MG63 (cell line): ENCODE measurements at regions not wholly inside any gene's neighbourhood (a gene's known extent, or its start where the extent isn't known, plus 50 kb on each side); places are given as distances from the start of the nearest gene placed in this dataset.

Experiments used
- DNase-seq: peaks from one replicate; pipeline ENCODE4 v3.0.0-alpha.2; 2020
- H3K27me3 ChIP-seq: fragments of 250-450 bp; sonication (Bioruptor Pico); 2 replicates; pipeline ENCODE4 v1.5.1; 2020; ENCODE audit warnings: mild to moderate bottlenecking, moderate library complexity
- H3K36me3 ChIP-seq: fragments of 250-450 bp; sonication (Bioruptor Pico); 2 replicates; pipeline ENCODE4 v1.5.1; 2020; ENCODE audit warnings: mild to moderate bottlenecking, moderate library complexity
- H3K4me3 ChIP-seq: fragments of 250-450 bp; sonication (Bioruptor Pico); 2 replicates; pipeline ENCODE4 v1.5.1; 2020; ENCODE audit warnings: mild to moderate bottlenecking, moderate library complexity
- H3K9me3 ChIP-seq: fragments of 250-450 bp; sonication (Bioruptor Pico); 2 replicates; pipeline ENCODE4 v1.5.1; 2020; ENCODE audit warnings: mild to moderate bottlenecking, moderate library complexity

DNA sequence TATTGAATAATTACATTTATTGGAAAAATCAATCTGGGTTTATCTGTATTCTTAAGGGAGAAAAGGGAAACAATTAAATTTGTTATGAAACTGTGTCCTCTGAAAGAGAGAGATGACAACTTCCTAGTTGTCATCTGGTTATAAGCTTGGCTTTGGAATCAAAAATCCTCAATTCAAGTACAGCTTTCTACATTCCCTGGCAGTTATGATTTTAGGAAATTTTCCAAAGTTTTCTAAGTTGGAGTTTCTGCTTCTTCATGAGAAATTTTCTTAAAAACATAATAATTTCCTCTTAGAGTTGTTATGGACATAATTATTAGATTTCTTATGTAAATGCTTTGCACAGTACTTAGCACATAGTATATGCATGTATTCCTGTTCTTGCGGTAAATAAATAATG, 625.6 kb upstream of the SLC39A10 start:
- no peak for DNase-seq
- H3K4me3 ChIP-seq, result no peak overlapping the region
- no peaks in the 10 kb centered on the region for H3K9me3 ChIP-seq
- H3K36me3 ChIP-seq, result no peaks in the 10 kb centered on the region
- H3K27me3 ChIP-seq, result no peaks in the 10 kb centered on the region

DNA sequence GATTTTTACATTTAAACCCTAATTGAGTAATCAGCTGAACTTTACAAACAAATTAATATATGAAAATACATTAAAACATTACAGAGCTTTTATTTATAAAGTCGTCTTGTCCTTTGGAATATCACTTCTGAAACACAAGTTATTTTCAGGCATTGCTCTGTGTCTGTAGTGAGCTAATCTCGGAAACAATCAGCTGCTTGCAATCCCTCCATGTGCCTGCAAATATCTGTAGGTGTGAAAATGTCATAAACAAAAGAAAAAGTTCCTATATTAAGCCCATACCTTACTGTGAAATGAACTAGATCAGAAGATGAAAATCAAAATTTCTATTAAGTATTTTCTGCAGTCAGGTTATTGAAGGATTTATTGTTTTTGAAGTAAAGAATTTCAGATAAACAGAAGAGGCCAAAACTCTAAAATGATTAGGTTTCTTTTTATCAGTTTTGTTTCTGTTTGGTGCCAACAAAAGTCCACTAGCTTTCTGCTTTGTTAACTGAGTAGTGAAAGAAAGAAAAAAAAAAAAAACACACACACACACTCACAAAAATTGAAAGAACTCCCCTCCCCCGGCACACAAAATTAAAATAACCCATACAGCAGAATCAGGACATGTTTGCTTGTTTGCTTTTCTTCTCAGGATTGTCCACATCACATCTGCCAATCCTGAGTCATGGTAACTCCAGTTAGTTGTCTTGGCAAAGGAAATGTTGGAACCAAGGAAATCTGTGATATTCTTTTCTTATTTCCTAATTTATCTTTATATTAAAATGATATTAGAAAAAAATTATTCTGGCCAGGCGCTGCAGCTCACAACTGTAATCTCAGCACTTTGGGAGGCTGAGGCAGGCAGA, 627.0 kb upstream of the SLC39A10 start:
- DNase-seq, result peak; percentile 6
- H3K36me3 ChIP-seq, result no peaks in the 10 kb centered on the region

GRCh38 chr2:195027947-195028346, 629.1 kb upstream of the SLC39A10 start:
- Histone ChIP-seq H3K9me3 (no peaks in the 10 kb centered on the region), H3K27me3 (no peaks in the 10 kb centered on the region), H3K36me3 (no peaks in the 10 kb centered on the region), H3K4me3 (no peak overlapping the region)
- DNase-seq, result no peak

More for the DNA sequence above, 627.0 kb upstream of the SLC39A10 start:
- no peak overlapping the region for H3K4me3 ChIP-seq
- no peaks in the 10 kb centered on the region for H3K9me3 ChIP-seq
- H3K27me3 ChIP-seq, result no peaks in the 10 kb centered on the region

GRCh38 chr2:195026261-195026660, 630.8 kb upstream of the SLC39A10 start:
- Histone ChIP-seq H3K4me3 (no peak overlapping the region), H3K36me3 (no peaks in the 10 kb centered on the region), H3K9me3 (no peaks in the 10 kb centered on the region), H3K27me3 (no peaks in the 10 kb centered on the region)
- DNase-seq, result peak; percentile 34

GRCh38 chr2:195022508-195022830, 634.6 kb upstream of the SLC39A10 start:
- Histone ChIP-seq H3K9me3 (no peaks in the 10 kb centered on the region), H3K4me3 (no peak overlapping the region), H3K27me3 (no peaks in the 10 kb centered on the region), H3K36me3 (no peaks in the 10 kb centered on the region)
- no peak for DNase-seq

GRCh38 chr2:195021711-195022507, 635.1 kb upstream of the SLC39A10 start:
- no peak for DNase-seq
- Histone ChIP-seq H3K4me3 (no peak overlapping the region), H3K36me3 (no peaks in the 10 kb centered on the region), H3K9me3 (no peaks in the 10 kb centered on the region), H3K27me3 (no peaks in the 10 kb centered on the region)

DNA sequence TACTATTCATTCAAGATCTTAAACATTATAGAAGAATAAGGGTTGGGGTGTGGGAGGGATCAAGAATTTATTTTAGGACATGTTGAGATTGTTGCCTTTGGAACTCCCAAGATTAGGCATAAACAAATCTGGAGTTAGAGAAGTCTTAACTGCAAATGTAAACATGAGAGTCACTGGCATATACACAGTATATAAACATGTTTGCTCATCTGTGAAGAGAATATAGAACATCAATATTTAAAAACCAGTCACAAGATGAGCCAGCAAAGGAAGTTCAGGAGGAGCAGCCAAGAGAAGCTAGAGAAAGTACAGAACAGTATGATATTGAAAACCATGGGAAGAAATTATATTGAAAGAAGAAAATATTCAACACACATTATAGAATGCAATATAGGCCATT, 638.6 kb upstream of the SLC39A10 start:
- DNase-seq, result no peak
- H3K36me3 ChIP-seq, result no peaks in the 10 kb centered on the region
- H3K4me3 ChIP-seq, result no peak overlapping the region
- H3K9me3 ChIP-seq, result no peaks in the 10 kb centered on the region
- H3K27me3 ChIP-seq, result no peaks in the 10 kb centered on the region

DNA sequence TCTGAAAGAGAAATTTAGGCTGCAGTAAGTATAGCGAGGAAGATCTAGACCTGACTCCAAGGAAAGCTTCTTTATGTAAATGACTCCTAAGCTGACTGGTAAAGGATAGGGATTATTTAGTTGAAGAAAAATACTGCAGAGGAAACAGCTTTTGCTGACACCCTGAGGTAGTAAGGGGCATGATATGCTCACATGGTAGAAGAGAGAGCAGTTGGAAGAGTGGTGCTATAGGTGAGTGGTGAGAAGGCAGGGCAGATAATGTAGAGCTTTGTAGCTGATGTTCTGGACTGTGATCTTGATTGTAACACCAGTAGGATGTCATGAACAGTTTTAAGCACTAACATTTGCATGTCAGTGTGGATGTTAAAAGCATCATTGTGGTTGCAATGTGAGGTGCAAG, 639.1 kb upstream of the SLC39A10 start:
- Histone ChIP-seq H3K4me3 (no peak overlapping the region), H3K27me3 (no peaks in the 10 kb centered on the region), H3K9me3 (no peaks in the 10 kb centered on the region), H3K36me3 (no peaks in the 10 kb centered on the region)
- no peak for DNase-seq

- H3K36me3 ChIP-seq, result no peaks in the 10 kb centered on the region
- no peak overlapping the region for H3K4me3 ChIP-seq
- no peak for DNase-seq
- no peaks in the 10 kb centered on the region for H3K9me3 ChIP-seq
- no peaks in the 10 kb centered on the region for H3K27me3 ChIP-seq
Measured at GRCh38 chr2:195016841-195017240, 640.2 kb upstream of the SLC39A10 start.

DNA sequence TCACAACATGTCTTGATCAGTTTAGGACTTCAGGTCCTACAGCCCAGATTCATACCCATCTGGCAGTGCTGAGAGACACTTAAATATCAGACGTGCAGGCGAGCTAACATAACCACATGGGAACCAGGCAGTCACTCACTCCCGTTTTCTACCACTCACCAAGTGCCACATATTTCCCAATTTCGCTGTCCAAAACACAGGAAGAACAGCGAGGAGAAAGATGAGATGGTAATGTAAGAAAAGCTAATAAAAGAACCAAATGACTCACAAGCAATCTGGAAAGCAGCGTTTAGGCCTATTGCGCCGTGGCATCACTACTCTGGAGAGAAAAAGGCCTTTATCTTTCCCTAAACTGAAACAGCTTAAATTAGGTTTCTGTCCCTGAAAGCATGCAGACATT, 647.8 kb upstream of the SLC39A10 start:
- Histone ChIP-seq H3K36me3 (no peaks in the 10 kb centered on the region), H3K4me3 (no peak overlapping the region), H3K27me3 (no peaks in the 10 kb centered on the region), H3K9me3 (no peaks in the 10 kb centered on the region)
- DNase-seq, result peak; percentile 32

DNA sequence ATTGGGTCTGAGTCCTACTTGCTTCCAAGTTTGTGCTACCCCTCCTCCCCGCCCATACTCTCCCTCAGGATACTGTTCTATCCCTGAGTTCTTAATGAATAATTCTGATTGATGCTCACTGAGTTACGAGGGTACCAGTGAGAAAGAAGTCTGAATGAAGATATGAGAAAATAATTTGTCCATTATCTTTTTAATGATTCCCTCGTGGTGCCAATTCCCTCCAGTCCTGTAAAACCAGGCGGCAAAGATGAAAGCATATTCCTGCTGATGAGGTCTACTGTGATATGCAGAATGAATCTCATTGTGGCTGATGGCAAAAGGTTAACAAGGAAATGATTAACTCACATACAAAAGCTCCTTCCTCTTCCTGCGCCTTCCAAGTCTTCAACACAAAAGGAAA, 650.2 kb upstream of the SLC39A10 start:
- DNase-seq, result no peak
- no peaks in the 10 kb centered on the region for H3K36me3 ChIP-seq
- H3K9me3 ChIP-seq, result no peaks in the 10 kb centered on the region
- no peaks in the 10 kb centered on the region for H3K27me3 ChIP-seq
- H3K4me3 ChIP-seq, result no peak overlapping the region

GRCh38 chr2:195003881-195004471, 653.0 kb upstream of the SLC39A10 start:
- no peak for DNase-seq
- H3K4me3 ChIP-seq, result no peak overlapping the region
- no peaks in the 10 kb centered on the region for H3K36me3 ChIP-seq
- no peaks in the 10 kb centered on the region for H3K27me3 ChIP-seq
- H3K9me3 ChIP-seq, result no peaks in the 10 kb centered on the region

GRCh38 chr2:195001924-195002323, 655.1 kb upstream of the SLC39A10 start:
- H3K27me3 ChIP-seq, result no peaks in the 10 kb centered on the region
- no peak overlapping the region for H3K4me3 ChIP-seq
- H3K36me3 ChIP-seq, result no peaks in the 10 kb centered on the region
- H3K9me3 ChIP-seq, result no peaks in the 10 kb centered on the region
- DNase-seq, result no peak

DNA sequence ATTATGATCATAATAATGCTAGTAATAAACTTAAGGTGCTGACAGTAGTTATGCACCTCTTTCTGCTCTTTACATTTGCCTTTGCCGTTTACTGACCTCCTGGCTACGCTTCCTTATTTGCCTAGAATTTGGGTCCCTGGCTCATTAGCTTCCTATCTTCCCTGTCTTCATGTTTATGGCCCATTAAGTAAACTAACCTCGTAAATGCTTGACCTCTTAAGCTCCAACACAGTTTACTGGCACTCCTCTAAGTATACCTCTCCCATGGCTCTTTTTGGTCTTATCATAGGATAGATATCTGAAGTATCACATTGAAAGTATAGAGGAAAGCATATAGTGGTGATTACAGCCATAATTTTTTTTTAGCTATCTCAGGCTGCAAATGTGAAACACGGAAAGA, 657.3 kb upstream of the SLC39A10 start:
- DNase-seq, result no peak
- H3K9me3 ChIP-seq, result no peaks in the 10 kb centered on the region
- H3K4me3 ChIP-seq, result no peak overlapping the region
- no peaks in the 10 kb centered on the region for H3K27me3 ChIP-seq
- no peaks in the 10 kb centered on the region for H3K36me3 ChIP-seq

GRCh38 chr2:194992648-194993047, 664.4 kb upstream of the SLC39A10 start:
- DNase-seq, result no peak
- H3K36me3 ChIP-seq, result no peaks in the 10 kb centered on the region
- H3K9me3 ChIP-seq, result no peaks in the 10 kb centered on the region
- no peaks in the 10 kb centered on the region for H3K27me3 ChIP-seq
- no peak overlapping the region for H3K4me3 ChIP-seq

DNA sequence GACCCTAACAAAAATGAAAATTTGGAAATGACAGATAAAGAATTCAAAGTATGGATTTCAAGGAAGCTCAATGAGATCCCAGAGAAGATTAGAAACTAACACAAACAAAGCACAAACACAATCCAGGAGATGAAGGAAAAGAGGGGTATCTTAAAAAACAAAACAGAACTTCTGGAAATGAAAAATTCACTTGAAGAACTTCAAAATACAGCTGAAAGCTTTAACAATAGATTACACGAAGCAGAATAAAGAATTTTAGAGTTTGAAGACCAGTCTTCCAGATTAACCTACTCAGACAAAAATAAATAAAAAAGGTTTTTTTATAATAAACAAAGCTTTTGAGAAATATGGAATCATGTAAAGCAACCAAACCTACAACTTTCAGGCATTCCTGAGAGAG, 671.8 kb upstream of the SLC39A10 start:
- H3K36me3 ChIP-seq, result no peaks in the 10 kb centered on the region
- no peak overlapping the region for H3K4me3 ChIP-seq
- DNase-seq, result no peak
- peaks cover 1% of the 10 kb centered on the region; the same call in 1 of the 2 replicates for H3K9me3 ChIP-seq
- no peaks in the 10 kb centered on the region for H3K27me3 ChIP-seq

GRCh38 chr2:194962254-194962653, 694.8 kb upstream of the SLC39A10 start:
- no peak overlapping the region for H3K4me3 ChIP-seq
- H3K9me3 ChIP-seq, result no peaks in the 10 kb centered on the region; the same call in 1 of the 2 replicates
- no peak for DNase-seq
- no peaks in the 10 kb centered on the region for H3K36me3 ChIP-seq
- no peaks in the 10 kb centered on the region for H3K27me3 ChIP-seq
